ENCODE measurements at regions not wholly inside any gene's neighbourhood (a gene's known extent, or its start where the extent isn't known, plus 50 kb on each side); places are given as distances from the start of the nearest gene placed in this dataset.

- Histone ChIP-seq H3K79me2 (ENCODE audit: control insufficient read depth, insufficient read depth, low read length) (no peaks in the 10 kb centered on the region), H3K9me3 (replicated peaks; ENCODE audit: control insufficient read depth, insufficient read depth, low read depth, low read length) (no peaks in the 10 kb centered on the region), H3K4me3 (no peak overlapping the region), H3K4me1 (replicated peaks in 1 of 2; ENCODE audit: control insufficient read depth in 2 of 2, insufficient read depth in 2 of 2, low read length in 2 of 2) (no peaks in the 10 kb centered on the region), H3K27ac (ENCODE audit: extremely low read depth, low read depth, low read length) (no peak overlapping the region), H2AFZ (ENCODE audit: low read depth, low read length) (no peak overlapping the region), H3K9me1 (ENCODE audit: control insufficient read depth, insufficient read depth, low read length) (no peaks in the 10 kb centered on the region), H3K4me2 (ENCODE audit: insufficient read depth, low read length) (no peak overlapping the region), H3K36me3 (ENCODE audit: control insufficient read depth, insufficient read depth, low read length) (no peaks in the 10 kb centered on the region), H4K20me1 (replicated peaks; ENCODE audit: control insufficient read depth, insufficient read depth, low read length) (no peaks in the 10 kb centered on the region), H3K9ac (ENCODE audit: insufficient read depth in 1 of 2, low read depth in 2 of 2, low read length in 2 of 2) (no peak overlapping the region), H3K27me3 (ENCODE audit: control insufficient read depth in 2 of 2, insufficient read depth in 2 of 2, low read length in 2 of 2) (no peaks in the 10 kb centered on the region)
- ATAC-seq (no peak), DNase-seq (ENCODE audit: extremely low read depth in 1 of 4, low spot score in 3 of 4) (no peak), FAIRE-seq (no peak)
- WGBS (ENCODE audit: insufficient coverage, low coverage, missing lambda C conversion rate): 9% methylated on average over 7 of the region's 7 CpGs
- no TSS peak for BruUV-seq (replicated peaks)
- ChIA-PET CTCF (ENCODE audit: low intra/inter-chr PET ratio) (no interaction called here), POLR2A (no interaction called here)
- no peak for TF ChIP-seq ETS2 (tag; IDR thresholded peaks at IDR 0.05; ENCODE audit: borderline replicate concordance, poor library complexity, severe bottlenecking)
- TF ChIP-seq HDAC6 (IDR thresholded peaks at IDR 0.05; ENCODE audit: low read depth, low read length): no peak
- TF ChIP-seq WHSC1 (IDR thresholded peaks at IDR 0.05; ENCODE audit: low read length): no peak
- TF ChIP-seq DACH1 (IDR thresholded peaks at IDR 0.05; ENCODE audit: partially characterized antibody): no peak
- TF ChIP-seq CBX8 (IDR thresholded peaks at IDR 0.05; ENCODE audit: borderline replicate concordance, extremely low read depth, low read depth, low read length, poor library complexity, severe bottlenecking): no peak
- TF ChIP-seq, protein P1, sequence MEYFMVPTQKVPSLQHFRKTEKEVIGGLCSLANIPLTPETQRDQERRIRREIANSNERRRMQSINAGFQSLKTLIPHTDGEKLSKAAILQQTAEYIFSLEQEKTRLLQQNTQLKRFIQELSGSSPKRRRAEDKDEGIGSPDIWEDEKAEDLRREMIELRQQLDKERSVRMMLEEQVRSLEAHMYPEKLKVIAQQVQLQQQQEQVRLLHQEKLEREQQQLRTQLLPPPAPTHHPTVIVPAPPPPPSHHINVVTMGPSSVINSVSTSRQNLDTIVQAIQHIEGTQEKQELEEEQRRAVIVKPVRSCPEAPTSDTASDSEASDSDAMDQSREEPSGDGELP (CRISPR knock-in tag; IDR thresholded peaks at IDR 0.05; ENCODE audit: borderline replicate concordance): no peak
- TF ChIP-seq SREBF1 (IDR thresholded peaks at IDR 0.05; ENCODE audit: borderline replicate concordance, low read depth, low read length): no peak
- no peak for TF ChIP-seq KLF10 (CRISPR knock-in tag; IDR thresholded peaks at IDR 0.05)
- no peak for TF ChIP-seq EHMT2 (IDR thresholded peaks at IDR 0.05)
- TF ChIP-seq TSC22D4 (tag; IDR thresholded peaks at IDR 0.05): no peak
- TF ChIP-seq NFXL1 (CRISPR knock-in tag; IDR thresholded peaks at IDR 0.05): no peak
- no peak for TF ChIP-seq LARP7 (IDR thresholded peaks at IDR 0.05)
- no peak for TF ChIP-seq ETS1 (conservative IDR thresholded peaks at IDR 0.05; ENCODE audit: control insufficient read depth, low read depth, low read length)
- no peak for TF ChIP-seq SMAD4 (CRISPR knock-in tag; conservative IDR thresholded peaks at IDR 0.05)
- no peak for TF ChIP-seq RBM34 (IDR thresholded peaks at IDR 0.05; ENCODE audit: borderline replicate concordance, insufficient read depth, low read length)
- in situ Hi-C loops (cut with MboI) (no loop called here), intact Hi-C loops (cut with micrococcal nuclease) (no loop called here)
These were observed 1237.4 kb upstream of the TMPRSS15 start for GRCh38 chr21:19640964-19641363.

All from K562 (cell line).